Progenitor cell of endocrine pancreas (in vitro differentiated cells): ENCODE measurements at regions not wholly inside any gene's neighbourhood (a gene's known extent, or its start where the extent isn't known, plus 50 kb on each side); places are given as distances from the start of the nearest gene placed in this dataset.

Experiments
- DNase-seq: peaks from one replicate; pipeline ENCODE4 v3.0.0; 2021; ENCODE audit warnings: low spot score; ENCODE audit not compliant: unreplicated experiment
- H3K27ac Mint-ChIP-seq: 2 replicates; pipeline ENCODE4 v1.8.0; 2021; ENCODE audit warnings: mild to moderate bottlenecking, moderate library complexity, mixed read lengths
- H3K27me3 Mint-ChIP-seq: 2 replicates; pipeline ENCODE4 v1.8.0; 2021; ENCODE audit warnings: mixed read lengths
- H3K36me3 Mint-ChIP-seq: 2 replicates; pipeline ENCODE4 v1.8.0; 2022; ENCODE audit warnings: mixed read lengths; ENCODE audit not compliant: insufficient read depth
- H3K4me1 Mint-ChIP-seq: 2 replicates; pipeline ENCODE4 v1.8.0; 2021; ENCODE audit warnings: low read depth, mixed read lengths
- H3K4me3 Mint-ChIP-seq: 2 replicates; pipeline ENCODE4 v1.8.0; 2021; ENCODE audit warnings: low read depth, mild to moderate bottlenecking, moderate library complexity, mixed read lengths
- H3K9me3 Mint-ChIP-seq: 2 replicates; pipeline ENCODE4 v1.8.0; 2021; ENCODE audit warnings: low read depth, mixed read lengths
- CTCF ChIP-seq: fragments of 200-600 bp; sonication (generic); IDR thresholded peaks from one replicate; pipeline ENCODE4 v1.5.0; 2021; ENCODE audit warnings: antibody characterized with exemption, mild to moderate bottlenecking; ENCODE audit not compliant: unreplicated experiment

GRCh38 chr3:188946351-188947240, 225.2 kb upstream of the TPRG1 start:
- DNase-seq, result no peak
- Mint-ChIP-seq H3K4me1 (peaks cover 5% of the 10 kb centered on the region), H3K9me3 (no peaks in the 10 kb centered on the region), H3K27ac (no peak overlapping the region), H3K36me3 (no peaks in the 10 kb centered on the region), H3K27me3 (peaks cover 64% of the 10 kb centered on the region), H3K4me3 (peak overlapping the region; percentile 75)
- no peak for TF ChIP-seq CTCF

DNA sequence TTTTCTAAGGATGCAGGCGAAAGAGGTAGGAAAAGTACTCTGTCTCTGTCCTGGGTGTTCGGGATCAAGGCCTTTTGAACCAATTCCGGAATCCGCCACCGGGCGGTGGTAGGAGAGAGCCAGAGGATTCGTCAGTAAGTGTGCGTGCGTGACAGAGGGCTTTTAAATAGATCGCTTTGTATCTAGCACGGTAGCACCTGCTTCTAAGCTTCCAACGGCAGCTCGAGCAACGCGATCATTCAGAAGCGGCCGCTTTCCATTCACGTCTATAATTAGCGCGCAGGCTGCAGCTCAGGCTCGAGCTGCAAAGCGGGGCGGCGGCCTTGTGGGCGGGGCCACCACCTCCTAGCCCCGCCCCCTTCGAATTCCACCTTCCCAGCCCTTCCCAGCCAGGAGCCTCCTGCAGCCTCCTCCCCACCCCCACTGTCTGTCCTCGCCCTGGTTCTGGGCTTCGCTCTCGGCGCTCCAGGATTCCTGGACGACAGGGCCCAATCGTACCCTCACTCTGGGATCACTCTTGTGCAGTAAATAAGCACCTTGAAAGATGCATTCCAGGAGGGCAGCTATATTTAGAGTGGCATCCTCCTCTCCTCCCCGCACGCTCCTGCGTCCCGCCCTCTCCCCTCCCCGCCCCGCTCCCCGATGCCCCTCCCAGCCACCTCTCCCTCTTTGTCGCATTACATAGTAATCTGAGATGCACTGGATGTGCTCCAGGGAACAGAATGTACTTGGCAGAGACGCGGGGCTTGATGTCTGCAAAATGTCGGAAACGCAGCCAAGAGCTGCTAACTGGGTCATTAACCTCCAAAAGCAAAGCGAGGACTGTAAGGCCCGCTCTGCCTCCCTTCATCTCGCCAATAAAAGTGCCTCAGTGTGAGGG, 224.1 kb upstream of the TPRG1 start:
- H3K36me3 Mint-ChIP-seq, result no peaks in the 10 kb centered on the region
- peak; percentile 67 for DNase-seq
- peaks cover 5% of the 10 kb centered on the region for H3K4me1 Mint-ChIP-seq
- peak overlapping the region; percentile 75 for H3K4me3 Mint-ChIP-seq
- peak overlapping the region; percentile 85 for H3K27ac Mint-ChIP-seq
- TF ChIP-seq CTCF, result peak; percentile 54
- H3K9me3 Mint-ChIP-seq, result no peaks in the 10 kb centered on the region
- H3K27me3 Mint-ChIP-seq, result peaks cover 65% of the 10 kb centered on the region

DNA sequence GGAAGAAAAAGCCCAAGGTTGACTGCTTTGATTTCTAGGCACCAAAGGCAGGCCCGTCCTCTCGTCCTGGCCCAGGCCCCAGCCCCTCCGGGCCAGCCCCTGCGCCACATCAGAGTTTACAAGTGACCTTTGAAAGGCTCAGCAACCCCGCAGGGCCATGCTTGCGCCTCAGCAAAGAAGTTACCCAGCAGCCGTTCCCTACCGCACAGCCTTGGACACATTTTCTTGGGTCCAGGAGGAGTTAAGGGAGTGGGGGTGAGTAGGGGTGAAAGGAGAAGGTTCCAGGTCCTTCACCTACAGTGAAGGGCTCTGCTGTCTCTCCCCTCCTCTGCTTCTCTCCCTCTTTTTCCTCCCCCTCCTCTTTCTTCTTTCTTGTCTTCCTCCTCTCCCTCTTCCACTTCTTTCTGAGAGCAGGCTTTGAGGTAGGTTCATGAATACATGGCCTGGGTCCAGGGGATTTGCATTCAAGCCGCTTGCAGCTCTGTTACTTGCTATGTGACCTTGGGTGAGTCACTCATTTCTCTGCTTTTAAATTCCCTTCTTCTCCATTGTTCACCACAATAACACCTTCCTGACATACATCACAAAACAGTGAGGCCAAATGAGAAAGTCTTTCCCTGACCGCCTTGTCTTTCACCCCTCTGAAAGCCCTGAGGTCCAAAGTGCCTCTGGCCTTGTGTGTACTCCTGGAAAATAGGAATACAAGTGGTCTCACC, 223.3 kb upstream of the TPRG1 start:
- Mint-ChIP-seq H3K9me3 (no peaks in the 10 kb centered on the region), H3K27ac (peak overlapping the region; percentile 85), H3K36me3 (no peaks in the 10 kb centered on the region), H3K4me1 (peaks cover 5% of the 10 kb centered on the region), H3K4me3 (peak overlapping the region; percentile 75), H3K27me3 (peaks cover 61% of the 10 kb centered on the region)
- no peak for DNase-seq
- TF ChIP-seq CTCF, result no peak

GRCh38 chr3:188948997-188949389, 222.8 kb upstream of the TPRG1 start:
- DNase-seq, result no peak
- peaks cover 5% of the 10 kb centered on the region for H3K4me1 Mint-ChIP-seq
- no peak for TF ChIP-seq CTCF
- H3K27ac Mint-ChIP-seq, result no peak overlapping the region
- no peaks in the 10 kb centered on the region for H3K9me3 Mint-ChIP-seq
- H3K4me3 Mint-ChIP-seq, result peak overlapping the region; percentile 18
- H3K27me3 Mint-ChIP-seq, result peaks cover 60% of the 10 kb centered on the region
- H3K36me3 Mint-ChIP-seq, result no peaks in the 10 kb centered on the region

DNA sequence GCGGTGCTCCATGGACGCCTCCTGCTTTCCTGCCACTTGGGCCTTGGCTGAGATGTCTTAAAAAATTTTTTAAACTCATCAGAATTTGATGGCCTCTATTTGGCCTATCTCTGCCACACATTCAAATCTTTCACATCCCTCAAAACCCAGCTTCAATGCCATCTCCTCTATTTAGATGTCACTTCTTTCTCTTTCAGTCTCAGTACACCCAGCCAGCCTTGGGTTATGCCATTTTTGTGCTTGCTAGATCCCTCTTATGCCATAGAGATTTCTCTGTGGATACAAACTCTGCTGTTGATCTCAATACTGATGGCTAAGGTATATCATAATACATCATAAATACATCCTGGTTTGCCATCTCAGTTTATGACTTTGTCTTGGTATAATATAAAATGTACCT, 222.3 kb upstream of the TPRG1 start:
- Mint-ChIP-seq H3K27me3 (peaks cover 55% of the 10 kb centered on the region), H3K27ac (no peak overlapping the region)
- TF ChIP-seq CTCF, result no peak

More for the DNA sequence above, 222.3 kb upstream of the TPRG1 start:
- peaks cover 5% of the 10 kb centered on the region for H3K4me1 Mint-ChIP-seq
- DNase-seq, result no peak
- H3K9me3 Mint-ChIP-seq, result no peaks in the 10 kb centered on the region
- no peaks in the 10 kb centered on the region for H3K36me3 Mint-ChIP-seq
- H3K4me3 Mint-ChIP-seq, result no peak overlapping the region
